HepG2 (cell line): ENCODE measurements at regions not wholly inside any gene's neighbourhood (a gene's known extent, or its start where the extent isn't known, plus 50 kb on each side); places are given as distances from the start of the nearest gene placed in this dataset.

Experiments used
- ATAC-seq: fragments of 200-7000 bp; cut with Tn5 transposase; 3 replicates; pipeline ENCODE4 v1.9.1; 2020; ENCODE audit warnings: mild to moderate bottlenecking, moderate library complexity
- BruUV-seq: library from RNA; stranded (reverse); fragments of 400-500 nt; replicated peaks from 2 replicates; lab custom pipeline; 2021; lab: Mats Ljungman, UMichigan
- CTCF ChIA-PET: fragments of 300-600 bp; formaldehyde crosslinking; extraction: SDS; loops from one replicate; lab custom pipeline; 2021; ENCODE audit warnings: low total read pairs, inconsistent platforms, low intra/inter-chr PET ratio; lab: Yijun Ruan, JAX
- POLR2A ChIA-PET: fragments of 350-600 bp; sonication (Branson Sonifier 250); formaldehyde crosslinking; loops from one replicate; lab custom pipeline; 2020; ENCODE audit warnings: antibody characterized with exemption, inconsistent platforms; lab: Yijun Ruan, JAX
- DNase-seq: peaks from one replicate; pipeline ENCODE4 v3.0.0-alpha.2; 2015; ENCODE audit warnings: low spot score
- FAIRE-seq: peaks from 3 replicates; lab custom pipeline; 2011; peaks lifted over from hg19 to GRCh38; lab: Jason Lieb, UNC
- H2AFZ ChIP-seq: one replicate; pipeline ENCODE4 v1.6.1; 2011; ENCODE audit warnings: low read length, inconsistent platforms
- H3K27ac ChIP-seq: fragments of 300-600 bp; 3 replicates; pipeline ENCODE4 v1.8.0; 2011; ENCODE audit warnings: mixed run types, mild to moderate bottlenecking, mixed read lengths, low read length, inconsistent platforms; ENCODE audit not compliant: insufficient read depth; ENCODE audit errors: extremely low read length
- H3K27me3 ChIP-seq, 2 experiments: fragments of 200-600 bp in 1 of 2; 2 replicates in 1 of 2; 3 replicates in 1 of 2; pipeline versions ENCODE4 v1.6.0 to v1.8.0; 2011; ENCODE audit warnings: low read length in 2 of 2, mild to moderate bottlenecking in 2 of 2, moderate library complexity in 2 of 2, inconsistent platforms in 1 of 2; ENCODE audit not compliant: insufficient read depth in 2 of 2, control insufficient read depth in 1 of 2
- H3K36me3 ChIP-seq, 2 experiments: fragments of 200-600 bp in 1 of 2; replicated peaks in 1 of 2; 2 replicates in 1 of 2; 3 replicates in 1 of 2; pipeline versions ENCODE4 v1.5.1 to v1.8.0; 2011; ENCODE audit warnings: low read length in 2 of 2, inconsistent platforms in 1 of 2; ENCODE audit not compliant: insufficient read depth in 2 of 2, control insufficient read depth in 1 of 2
- H3K4me1 ChIP-seq: 2 replicates; pipeline ENCODE4 v1.5.1; 2012; ENCODE audit warnings: low read length, inconsistent platforms; ENCODE audit not compliant: insufficient read depth
- H3K4me2 ChIP-seq: 2 replicates; pipeline ENCODE4 v1.6.0; 2011; ENCODE audit warnings: low read depth, low read length, inconsistent platforms
- H3K4me3 ChIP-seq, 3 experiments: fragments of 200-600 bp in 1 of 3; sonication (generic), shearing (Covaris generic) in 1 of 3; replicated peaks in 1 of 3; 2 replicates each; pipeline ENCODE4 v1.5.1; 2011 to 2016; ENCODE audit warnings: low read length in 3 of 3, inconsistent platforms in 2 of 3, low read depth in 2 of 3, mild to moderate bottlenecking in 2 of 3, control low read depth in 1 of 3, mixed read lengths in 1 of 3; ENCODE audit not compliant: insufficient read depth in 1 of 3
- H3K79me2 ChIP-seq: one replicate; pipeline ENCODE4 v1.6.1; 2011; ENCODE audit warnings: low read length, inconsistent platforms; ENCODE audit not compliant: insufficient read depth
- H3K9ac ChIP-seq: 2 replicates; pipeline ENCODE4 v1.6.0; 2011; ENCODE audit warnings: mild to moderate bottlenecking, low read depth, low read length, inconsistent platforms; ENCODE audit not compliant: insufficient read depth
- H3K9me3 ChIP-seq: 2 replicates; pipeline ENCODE4 v1.5.1; 2012; ENCODE audit warnings: mild to moderate bottlenecking, low read length
- H4K20me1 ChIP-seq: 2 replicates; pipeline ENCODE4 v1.6.0; 2011; ENCODE audit warnings: inconsistent platforms, mild to moderate bottlenecking, low read length, moderate library complexity; ENCODE audit not compliant: insufficient read depth
- CEBPB ChIP-seq: IDR thresholded peaks from 2 replicates; pipeline ENCODE4 v1.6.1; 2011; ENCODE audit warnings: low read depth, low read length, improper control_type of control experiment, borderline replicate concordance
- CHCHD3 ChIP-seq: sonication (generic); formaldehyde crosslinking; IDR thresholded peaks from 2 replicates; pipeline ENCODE4 v1.8.0; 2022; ENCODE audit warnings: mild to moderate bottlenecking, missing genetic modification reagents, moderate library complexity
- DNMT1 ChIP-seq: sonication (generic); formaldehyde crosslinking; IDR thresholded peaks from 2 replicates; pipeline ENCODE4 v1.5.1; 2020; ENCODE audit warnings: mild to moderate bottlenecking, missing genetic modification reagents
- E2F5 ChIP-seq: sonication (generic); formaldehyde crosslinking; conservative IDR thresholded peaks from 2 replicates; pipeline ENCODE4 v1.4.0; 2020; ENCODE audit warnings: missing genetic modification reagents
- ERF ChIP-seq: IDR thresholded peaks from 2 replicates; pipeline ENCODE4 v1.6.1; 2018; ENCODE audit warnings: missing biosample characterization, missing genetic modification reagents
- GFI1 ChIP-seq: sonication (generic); formaldehyde crosslinking; IDR thresholded peaks from 2 replicates; pipeline ENCODE4 v1.5.0; 2020; ENCODE audit warnings: missing genetic modification reagents, mild to moderate bottlenecking, borderline replicate concordance
- HINFP ChIP-seq: sonication (generic); formaldehyde crosslinking; IDR thresholded peaks from 2 replicates; pipeline ENCODE4 v1.4.0; 2020; ENCODE audit warnings: low read depth, mild to moderate bottlenecking, missing genetic modification reagents
- JUN ChIP-seq: sonication (generic); formaldehyde crosslinking; IDR thresholded peaks from 2 replicates; pipeline ENCODE4 v1.4.0; 2020; ENCODE audit warnings: mild to moderate bottlenecking, missing genetic modification reagents
- JUND ChIP-seq: sonication (generic); formaldehyde crosslinking; IDR thresholded peaks from 2 replicates; pipeline ENCODE4 v1.8.0; 2022; ENCODE audit warnings: mild to moderate bottlenecking, missing genetic modification reagents
- NFKB2 ChIP-seq: sonication (generic); formaldehyde crosslinking; IDR thresholded peaks from 2 replicates; pipeline ENCODE4 v1.4.0; 2020; ENCODE audit warnings: missing genetic modification reagents, borderline replicate concordance
- RARA ChIP-seq: IDR thresholded peaks from 2 replicates; pipeline ENCODE4 v1.6.1; 2016; ENCODE audit warnings: missing genetic modification reagents, missing compliant biosample characterization
- SUZ12 ChIP-seq: fragments of 150-350 bp; IDR thresholded peaks from 2 replicates; pipeline ENCODE4 v1.6.1; 2014; ENCODE audit warnings: low read depth, low read length
- ZFP90 ChIP-seq: sonication (generic); formaldehyde crosslinking; IDR thresholded peaks from 2 replicates; pipeline ENCODE4 v1.8.0; 2022; ENCODE audit warnings: missing genetic modification reagents, mild to moderate bottlenecking, inconsistent platforms, borderline replicate concordance
- ZNF121 ChIP-seq: sonication (generic); formaldehyde crosslinking; IDR thresholded peaks from 2 replicates; pipeline ENCODE4 v1.5.0; 2020; ENCODE audit warnings: mild to moderate bottlenecking, missing genetic modification reagents
- ZNF513 ChIP-seq: sonication (generic); formaldehyde crosslinking; conservative IDR thresholded peaks from 2 replicates; pipeline ENCODE4 v1.5.0; 2020; ENCODE audit warnings: missing genetic modification reagents
- ZNF547 ChIP-seq: sonication (generic); formaldehyde crosslinking; IDR thresholded peaks from 2 replicates; pipeline ENCODE4 v1.5.1; 2020; ENCODE audit warnings: mild to moderate bottlenecking, missing genetic modification reagents
- ZNF780A ChIP-seq: sonication (generic); formaldehyde crosslinking; IDR thresholded peaks from 2 replicates; pipeline ENCODE4 v1.8.0; 2022; ENCODE audit warnings: mild to moderate bottlenecking, missing genetic modification reagents, moderate library complexity
- ZNF792 ChIP-seq: IDR thresholded peaks from 2 replicates; pipeline ENCODE4 v1.6.1; 2016
- ZNF841 ChIP-seq: sonication (generic); formaldehyde crosslinking; IDR thresholded peaks from 2 replicates; pipeline ENCODE4 v1.8.1; 2023; ENCODE audit warnings: missing genetic modification reagents, borderline replicate concordance
- WGBS: methylation state at CpG from one replicate; pipeline ENCODE4 v1.1.6; 2017; ENCODE audit warnings: low lambda C conversion rate; 5-methylcytosine and 5-hydroxymethylcytosine counted together
- in situ Hi-C: cut with HindIII; loops from 2 replicates; pipeline ENCODE4 v1.10.0; 2017; ENCODE audit warnings: low pct_unique_long_range_greater_than_20kb; ENCODE audit not compliant: extremely low pct_ligation_motif_present
- intact Hi-C: fragments of 100-400 bp; cut with micrococcal nuclease; formaldehyde crosslinking; loops from one replicate; pipeline ENCODE4 v1.10.0; 2022; ENCODE audit not compliant: unreplicated experiment

GRCh38 chr4:111988514-111988913 lies 156.7 kb upstream of the FAM241A start:
- no peak overlapping the region for H3K4me3 ChIP-seq
- no peaks in the 10 kb centered on the region for H4K20me1 ChIP-seq
- H3K9ac ChIP-seq, result no peak overlapping the region
- no peaks in the 10 kb centered on the region for H3K9me3 ChIP-seq
- H3K36me3 ChIP-seq, result no peaks in the 10 kb centered on the region
- DNase-seq (no peak), FAIRE-seq (no peak), ATAC-seq (no peak)
- ChIA-PET POLR2A (no interaction called here), CTCF (no interaction called here)
- WGBS, result 38% methylated on average over 3 of the region's 3 CpGs
- no peaks in the 10 kb centered on the region for H3K27me3 ChIP-seq
- H3K79me2 ChIP-seq, result no peaks in the 10 kb centered on the region
- no TSS peak for BruUV-seq
- no peaks in the 10 kb centered on the region for H3K4me1 ChIP-seq
- H2AFZ ChIP-seq, result no peak overlapping the region
- intact Hi-C loops (no loop called here), in situ Hi-C loops (no loop called here)
- TF ChIP-seq ZNF841 (no peak), E2F5 (no peak), ZNF547 (CRISPR knock-in tag) (no peak), DNMT1 (no peak), RARA (CRISPR knock-in tag) (no peak), ZNF792 (CRISPR knock-in tag) (no peak), JUND (CRISPR knock-in tag) (no peak), ZNF121 (CRISPR knock-in tag) (no peak)
- H3K27ac ChIP-seq, result no peak overlapping the region
- H3K4me2 ChIP-seq, result no peak overlapping the region

GRCh38 chr4:111989817-111990216 lies 155.4 kb upstream of the FAM241A start:
- Histone ChIP-seq H3K9ac (no peak overlapping the region), H3K27ac (no peak overlapping the region), H3K4me3 (no peak overlapping the region), H3K4me2 (no peak overlapping the region), H3K27me3 (no peaks in the 10 kb centered on the region), H3K4me1 (no peaks in the 10 kb centered on the region), H3K9me3 (no peaks in the 10 kb centered on the region), H3K36me3 (no peaks in the 10 kb centered on the region), H2AFZ (no peak overlapping the region), H4K20me1 (no peaks in the 10 kb centered on the region), H3K79me2 (no peaks in the 10 kb centered on the region)
- WGBS, result 0% methylated on average over 1 of the region's 1 CpG
- in situ Hi-C loops (no loop called here), intact Hi-C loops (no loop called here)
- no peak for ATAC-seq
- no TSS peak for BruUV-seq
- no peak for FAIRE-seq
- POLR2A ChIA-PET, result no interaction called here
- no peak for DNase-seq
- CTCF ChIA-PET, result no interaction called here
- TF ChIP-seq ZNF513 (CRISPR knock-in tag) (no peak), JUN (CRISPR knock-in tag) (no peak), ZNF780A (CRISPR knock-in tag) (no peak), CHCHD3 (CRISPR knock-in tag) (no peak), ERF (CRISPR knock-in tag) (no peak), SUZ12 (no peak), GFI1 (CRISPR knock-in tag) (no peak), HINFP (CRISPR knock-in tag) (no peak), CEBPB (no peak), NFKB2 (CRISPR knock-in tag) (no peak), ZFP90 (CRISPR knock-in tag) (no peak)
